ENCODE measurements at regions not wholly inside any gene's neighbourhood (a gene's known extent, or its start where the extent isn't known, plus 50 kb on each side); places are given as distances from the start of the nearest gene placed in this dataset.
"Not testable (repeated sequence)": the region's sequence is repeated elsewhere in the genome, so short reads cannot be mapped to it uniquely, and the experiment has no call there.

- DNase-seq: no peak
Observed at GRCh38 chr1:168490306-168490705, 53.5 kb downstream of the XCL2 start.

DNA sequence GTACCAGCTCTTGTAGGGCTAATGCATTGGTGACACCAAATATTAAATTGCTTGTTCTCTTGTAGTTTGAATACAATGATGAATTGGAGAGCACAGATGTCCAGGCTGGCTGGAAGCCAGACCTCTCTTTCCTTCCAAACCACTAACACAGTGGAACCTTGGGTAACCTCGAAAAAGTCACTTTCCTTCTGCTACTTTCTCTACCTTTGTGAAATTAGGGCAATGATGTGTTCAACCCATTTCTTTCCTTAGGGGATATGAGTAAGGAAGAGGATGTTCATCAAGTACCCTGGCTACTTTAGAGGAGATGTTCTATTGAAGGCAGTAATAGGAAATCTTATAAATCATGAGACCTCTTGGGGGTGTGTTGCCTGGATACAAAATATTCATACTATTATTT lies 55.7 kb downstream of the XCL2 start:
- DNase-seq: no peak

DNA sequence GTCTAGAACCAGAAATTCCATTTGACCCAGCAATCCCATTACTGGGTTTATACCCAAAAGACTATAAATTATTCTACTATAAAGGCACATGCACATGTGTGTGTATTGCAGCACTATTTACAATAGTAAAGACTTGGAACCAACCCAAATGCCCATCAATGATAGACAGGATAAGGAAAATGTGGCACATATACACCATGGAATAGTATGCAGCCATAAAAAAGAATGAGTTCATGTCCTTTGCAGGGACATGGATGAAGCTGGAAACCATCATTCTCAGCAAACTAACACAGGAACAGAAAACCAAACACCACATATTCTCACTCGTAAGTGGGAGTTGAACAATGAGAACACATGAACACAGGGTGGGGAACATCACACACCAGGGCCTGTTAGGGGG lies 57.0 kb downstream of the XCL2 start:
- not testable (repeated sequence) for DNase-seq

GRCh38 chr1:168485048-168485447 lies 58.7 kb downstream of the XCL2 start:
- DNase-seq: no peak

DNA sequence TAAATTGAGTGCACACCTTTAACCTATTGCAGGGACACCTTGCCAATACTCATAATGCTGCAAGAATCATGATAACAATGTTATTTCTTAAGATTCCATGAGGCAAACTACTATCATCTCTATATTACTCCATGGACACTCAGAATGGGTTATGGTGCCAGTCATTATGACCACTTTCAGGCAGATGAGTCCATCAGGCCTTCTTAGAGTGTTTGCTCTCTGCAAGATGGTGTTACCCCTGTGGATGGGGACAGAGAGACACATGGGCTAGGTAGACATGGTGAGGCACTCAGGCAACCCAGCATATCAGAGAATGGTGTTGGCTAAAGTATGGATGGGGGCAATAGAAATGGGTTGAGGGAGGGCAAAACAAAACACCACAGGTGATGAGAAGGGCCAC lies 59.7 kb downstream of the XCL2 start:
- no peak for DNase-seq

GRCh38 chr1:168483539-168483938 lies 60.3 kb downstream of the XCL2 start:
- DNase-seq: no peak

GRCh38 chr1:168482106-168482505 lies 61.7 kb downstream of the XCL2 start:
- DNase-seq: no peak

DNA sequence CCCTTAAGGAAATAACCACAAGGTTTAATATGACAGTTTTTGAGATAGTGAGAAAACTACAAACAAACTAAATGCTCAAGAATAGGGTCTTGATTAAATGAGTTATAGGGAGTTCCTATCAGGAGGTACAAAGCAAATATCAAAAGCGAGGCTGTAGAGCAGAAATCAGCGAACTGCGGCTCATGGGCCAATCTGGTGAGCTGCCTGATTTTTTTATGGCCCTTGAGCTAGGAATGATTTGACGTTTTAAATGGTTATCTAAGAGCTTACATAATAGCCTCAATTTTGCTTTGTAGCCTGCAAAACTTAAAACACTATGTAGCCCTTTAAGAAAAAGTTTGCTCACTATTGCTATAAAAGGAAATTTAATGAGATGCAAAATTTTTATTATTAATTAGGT lies 62.2 kb downstream of the XCL2 start:
- DNase-seq: no peak

GRCh38 chr1:168480997-168481396 lies 62.8 kb downstream of the XCL2 start:
- no peak for DNase-seq

DNA sequence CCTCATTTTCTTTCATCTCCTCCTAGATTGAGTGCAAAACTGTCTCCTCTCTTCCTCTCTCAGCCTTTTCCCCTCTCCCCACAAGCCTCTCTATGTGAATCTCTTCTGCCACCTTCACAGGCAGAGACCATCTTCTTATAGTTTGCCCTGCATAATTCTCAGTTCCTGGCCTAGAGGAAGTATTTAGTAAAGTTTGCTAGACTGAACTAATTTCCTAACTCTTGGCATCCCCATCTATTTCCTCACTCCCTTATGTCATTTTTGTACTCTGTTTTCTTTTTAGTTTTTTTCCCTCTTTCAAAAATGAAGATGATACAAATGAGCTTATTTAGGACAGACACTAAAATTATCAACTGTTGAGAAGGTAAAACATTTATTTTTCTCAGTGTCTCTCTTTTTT lies 66.0 kb downstream of the XCL2 start:
- DNase-seq: no peak

DNA sequence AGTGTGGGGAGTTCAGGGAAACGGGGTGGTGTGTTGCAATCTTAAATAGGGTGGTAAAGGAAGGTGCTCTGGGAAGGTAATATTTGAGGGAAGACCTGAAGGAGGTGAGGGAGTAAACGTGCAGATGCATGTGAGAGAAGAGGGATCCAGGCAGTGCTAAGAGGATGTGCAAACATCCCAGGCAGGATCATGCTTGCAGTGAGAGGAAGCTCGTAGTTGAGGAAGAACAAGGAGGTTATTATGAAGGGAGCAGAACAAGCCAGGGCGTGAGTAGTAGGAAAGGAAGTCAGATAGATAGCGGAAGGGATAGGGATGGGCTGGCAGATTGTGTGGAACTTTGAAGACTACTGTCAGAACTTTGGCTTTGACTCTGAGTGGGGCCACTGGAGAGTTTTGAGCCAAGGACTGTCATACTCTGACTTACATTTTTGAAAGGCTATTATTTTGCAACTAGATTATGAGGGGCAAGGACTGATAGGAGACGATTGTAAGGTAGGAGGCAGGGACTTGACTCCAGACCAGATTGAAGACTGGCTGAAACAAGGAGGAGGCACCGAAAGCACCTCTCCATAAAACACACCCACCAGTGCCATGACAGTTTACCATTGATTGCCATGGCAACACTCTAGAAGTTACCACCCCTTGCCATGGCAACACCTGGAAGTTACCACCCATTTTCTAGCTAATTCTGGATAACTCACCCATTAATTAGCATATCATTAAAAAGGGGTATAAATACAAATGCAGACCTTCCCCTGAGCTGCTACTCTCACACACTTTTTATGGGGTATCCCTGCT lies 67.0 kb downstream of the XCL2 start:
- no peak for DNase-seq

DNA sequence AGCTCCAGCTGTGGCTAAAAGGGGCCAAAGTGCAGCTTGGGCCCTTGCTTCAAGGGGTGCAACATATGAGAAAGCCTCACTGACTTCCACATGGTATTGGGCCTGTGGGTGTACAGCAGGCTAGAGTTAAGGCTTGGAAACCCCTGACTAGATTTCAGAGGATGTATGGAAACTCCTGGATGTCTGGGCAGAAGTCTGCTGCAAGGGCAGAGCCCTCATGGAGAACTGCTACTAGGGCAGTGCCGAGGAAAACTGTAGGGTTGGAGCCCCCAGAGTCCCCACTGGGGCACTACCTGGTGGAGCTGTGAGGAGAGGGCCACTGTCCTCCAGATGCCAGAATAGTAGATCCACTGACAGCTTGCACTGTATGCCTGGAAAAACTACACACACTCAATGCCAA lies 69.5 kb downstream of the XCL2 start:
- DNase-seq: no peak

- DNase-seq: no peak
Observed at GRCh38 chr1:168473126-168473525, 70.7 kb downstream of the XCL2 start.

DNA sequence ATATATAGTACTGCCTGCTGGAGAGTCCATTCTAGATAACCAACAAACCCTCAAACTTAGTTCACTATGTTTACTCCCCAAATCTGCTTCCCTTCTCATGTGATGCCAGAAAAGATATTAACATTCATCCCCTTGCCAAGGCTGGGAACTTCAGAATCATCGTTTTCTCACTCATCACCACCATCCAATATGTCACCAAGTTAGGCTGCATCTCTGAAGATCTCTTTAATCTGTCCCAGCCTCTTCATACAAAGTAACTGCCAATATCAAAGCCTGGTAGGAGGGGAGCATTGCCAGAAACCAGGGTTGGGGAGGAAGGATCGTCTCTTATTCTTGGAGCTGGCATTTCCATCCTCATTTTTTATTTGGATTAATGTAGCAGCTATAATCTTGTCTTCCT lies 71.6 kb downstream of the XCL2 start:
- no peak for DNase-seq

DNA sequence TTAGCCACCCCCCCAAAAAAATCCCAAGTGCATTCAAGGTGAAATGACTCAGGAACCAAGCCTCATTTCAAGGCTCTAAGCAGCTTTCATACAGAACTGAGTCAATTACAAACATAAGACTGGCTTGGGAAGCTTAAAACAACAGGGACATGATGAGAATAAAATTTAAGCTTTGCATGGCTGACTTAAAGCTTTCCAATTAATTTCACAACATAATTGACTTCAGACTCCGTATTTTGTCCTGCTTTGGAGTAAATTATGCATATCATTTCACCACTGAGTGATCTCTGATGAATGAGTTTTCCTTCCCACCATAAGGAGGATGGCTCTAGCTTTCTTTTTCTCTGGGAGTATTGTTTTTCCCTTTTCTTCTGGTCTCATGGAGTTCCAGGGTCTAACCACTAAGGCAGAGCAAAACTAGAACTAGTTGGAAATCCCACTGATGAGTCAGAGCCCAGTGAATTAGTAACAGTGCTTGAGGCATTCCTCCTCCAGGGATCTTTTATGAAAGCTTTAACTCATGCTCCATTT lies 72.8 kb downstream of the XCL2 start:
- no peak for DNase-seq

GRCh38 chr1:168469690-168470089 lies 74.1 kb downstream of the XCL2 start:
- no peak for DNase-seq

DNA sequence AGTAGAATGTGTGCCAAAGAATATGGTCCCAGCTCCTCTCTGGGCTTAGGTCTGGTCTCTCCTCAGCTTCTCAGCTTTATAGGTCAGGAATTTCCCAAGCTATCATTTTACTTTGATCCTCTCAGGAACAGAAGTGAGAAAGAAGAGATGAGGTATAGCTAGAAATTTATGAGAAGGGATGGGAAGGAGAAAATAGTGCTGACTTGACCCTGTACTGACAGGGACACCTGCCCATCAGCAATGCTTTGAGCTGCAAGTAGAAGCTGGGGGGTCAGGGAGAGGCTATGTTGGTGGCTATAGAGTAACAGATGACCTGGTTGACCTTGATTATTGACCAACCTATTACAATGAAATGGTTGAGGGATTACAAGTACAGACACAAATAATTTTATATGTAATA lies 75.0 kb downstream of the XCL2 start:
- DNase-seq: no peak

GRCh38 chr1:168468042-168468809 lies 75.6 kb downstream of the XCL2 start:
- no peak for DNase-seq

- DNase-seq: no peak
Observed at GRCh38 chr1:168467452-168467851, 76.3 kb downstream of the XCL2 start.

- no peak for DNase-seq
Observed at GRCh38 chr1:168466714-168467131, 77.1 kb downstream of the XCL2 start.

DNA sequence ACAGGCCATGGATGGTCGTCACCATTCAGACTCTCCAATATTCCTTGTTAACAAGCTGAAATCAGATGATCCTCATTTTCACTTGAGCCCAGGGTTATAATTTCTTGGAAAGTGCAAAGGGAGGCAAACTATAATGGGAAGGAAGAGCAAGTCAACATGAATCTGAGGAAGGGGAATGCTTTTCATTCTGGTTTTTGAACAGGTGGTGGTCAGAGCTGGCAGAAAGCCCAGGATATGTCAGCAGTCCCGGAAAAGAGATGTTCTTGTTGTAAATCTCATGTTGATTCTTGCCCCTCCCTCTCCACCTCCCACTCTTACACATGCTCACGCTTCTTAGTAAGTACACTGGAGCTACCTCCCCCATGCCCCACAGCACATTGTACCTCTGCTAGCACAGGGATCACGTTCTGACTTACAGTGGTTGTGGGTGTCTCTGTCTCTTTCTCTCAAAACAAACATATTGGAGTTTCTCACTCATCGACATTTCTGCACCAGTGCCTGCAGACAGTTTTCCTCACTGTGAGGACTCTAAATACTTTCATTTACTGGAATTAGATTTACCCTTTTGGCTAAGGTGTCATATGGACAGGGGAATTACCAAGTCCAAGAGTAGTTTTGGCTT lies 77.6 kb downstream of the XCL2 start:
- no peak for DNase-seq

GRCh38 chr1:168461108-168461507 lies 82.7 kb downstream of the XCL2 start:
- not testable (repeated sequence) for DNase-seq

DNA sequence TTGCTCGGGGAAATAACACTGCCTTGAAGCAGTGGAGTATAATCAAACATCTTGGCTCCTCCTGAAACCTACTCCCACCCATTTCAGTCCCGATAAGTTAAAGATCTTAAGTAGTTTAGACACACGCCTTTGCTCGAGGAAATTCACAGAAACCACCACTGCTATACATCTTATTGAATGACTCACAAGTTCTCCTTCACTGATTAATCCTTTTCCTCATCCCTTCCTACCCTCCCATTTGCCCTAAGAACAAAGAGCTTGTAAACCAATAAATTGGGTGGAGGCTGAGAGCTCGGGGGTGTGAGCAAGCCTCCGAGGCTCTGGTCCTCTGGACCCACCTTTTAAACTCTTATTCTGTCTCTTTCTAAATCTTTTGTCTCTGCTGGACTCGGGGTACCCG lies 86.5 kb downstream of the XCL2 start:
- not testable (repeated sequence) for DNase-seq
